Panc1 (cell line): ENCODE measurements at regions not wholly inside any gene's neighbourhood (a gene's known extent, or its start where the extent isn't known, plus 50 kb on each side); places are given as distances from the start of the nearest gene placed in this dataset.

Source experiments
- ATAC-seq: fragments of 200-7000 bp; cut with Tn5 transposase; 2 replicates; pipeline ENCODE4 v1.9.1; 2020; ENCODE audit warnings: mild to moderate bottlenecking, moderate library complexity
- BruUV-seq: library from RNA; stranded (reverse); fragments of 400-500 nt; replicated peaks from 2 replicates; lab custom pipeline; 2021; lab: Mats Ljungman, UMichigan
- CTCF ChIA-PET: fragments of 300-600 bp; sonication (Branson Sonifier 250); formaldehyde crosslinking; loops from one replicate; lab custom pipeline; 2022; ENCODE audit warnings: antibody characterized with exemption; lab: Charles Lee
- POLR2A ChIA-PET: fragments of 300-600 bp; sonication (Branson Sonifier 250); formaldehyde crosslinking; loops from one replicate; lab custom pipeline; 2022; ENCODE audit warnings: antibody characterized with exemption; lab: Charles Lee
- DNase-seq: peaks from one replicate; pipeline ENCODE4 v3.0.0-alpha.2; 2010; ENCODE audit warnings: low read depth, low spot score
- H3K27ac ChIP-seq: 2 replicates; pipeline ENCODE4 v1.5.1; 2011; ENCODE audit warnings: mild to moderate bottlenecking, low read length, inconsistent platforms
- H3K27me3 ChIP-seq: fragments of 200-500 bp; sonication (Bioruptor generic); 2 replicates; pipeline ENCODE4 v1.6.0; 2014; ENCODE audit warnings: low read length, inconsistent platforms; ENCODE audit not compliant: control insufficient read depth, insufficient read depth
- H3K36me3 ChIP-seq: fragments of 200-500 bp; sonication (Bioruptor generic); 2 replicates; pipeline ENCODE4 v1.5.1; 2014; ENCODE audit warnings: inconsistent platforms, mild to moderate bottlenecking, low read length, moderate library complexity; ENCODE audit not compliant: control insufficient read depth, insufficient read depth
- H3K4me1 ChIP-seq: 2 replicates; pipeline ENCODE4 v1.5.1; 2011; ENCODE audit warnings: inconsistent platforms, mild to moderate bottlenecking, low read length, moderate library complexity; ENCODE audit not compliant: control insufficient read depth, insufficient read depth
- H3K4me3 ChIP-seq, 2 experiments: 2 replicates each; pipeline ENCODE4 v1.5.1; 2011 to 2012; ENCODE audit warnings: low read depth in 2 of 2, low read length in 2 of 2, mild to moderate bottlenecking in 2 of 2, inconsistent platforms in 1 of 2, moderate library complexity in 1 of 2
- H3K9me3 ChIP-seq: fragments of 200-500 bp; sonication (Bioruptor generic); 2 replicates; pipeline ENCODE4 v1.5.1; 2014; ENCODE audit warnings: low read depth, mild to moderate bottlenecking, inconsistent platforms, low read length, moderate library complexity; ENCODE audit not compliant: control insufficient read depth, insufficient read depth
- CTCF ChIP-seq: fragments of 450-650 bp; IDR thresholded peaks from 2 replicates; pipeline ENCODE4 v1.5.1; 2017; ENCODE audit warnings: mild to moderate bottlenecking
- POLR2AphosphoS5 ChIP-seq: IDR thresholded peaks from 2 replicates; pipeline ENCODE4 v1.6.1; 2012; ENCODE audit warnings: mild to moderate bottlenecking, low read depth, low read length, moderate library complexity
- REST ChIP-seq, 2 experiments: IDR thresholded peaks; 2 replicates each; pipeline ENCODE4 v1.6.1; 2011 to 2012; ENCODE audit warnings: low read depth in 2 of 2, control low read depth in 1 of 2, low read length in 1 of 2, mild to moderate bottlenecking in 1 of 2, moderate library complexity in 1 of 2; ENCODE audit not compliant: insufficient read depth in 1 of 2
- SIN3A ChIP-seq: IDR thresholded peaks from 2 replicates; pipeline ENCODE4 v1.6.1; 2012; ENCODE audit warnings: low read depth, mild to moderate bottlenecking, low read length, moderate library complexity, borderline replicate concordance; ENCODE audit not compliant: insufficient read depth
- TCF7L2 ChIP-seq: IDR thresholded peaks from 2 replicates; pipeline ENCODE4 v1.6.1; 2011; ENCODE audit warnings: mild to moderate bottlenecking, low read depth, low read length, inconsistent platforms
- in situ Hi-C: cut with HindIII; loops from 2 replicates; pipeline ENCODE4 v1.10.0; 2016; ENCODE audit warnings: low sequenced_read_pairs, low pct_unique_long_range_greater_than_20kb
- intact Hi-C: fragments of 100-400 bp; cut with micrococcal nuclease; formaldehyde crosslinking; loops from one replicate; pipeline ENCODE4 v1.10.0; 2022; ENCODE audit not compliant: unreplicated experiment

- Histone ChIP-seq H3K27me3 (no peaks in the 10 kb centered on the region), H3K36me3 (no peaks in the 10 kb centered on the region), H3K4me1 (no peaks in the 10 kb centered on the region), H3K4me3 (no peak overlapping the region), H3K9me3 (no peaks in the 10 kb centered on the region), H3K27ac (no peak overlapping the region)
- TF ChIP-seq SIN3A: no peak
- TF ChIP-seq TCF7L2: no peak
- no peak for TF ChIP-seq REST (IDR thresholded peaks at IDR 0.05; ENCODE audit: insufficient read depth in 1 of 2, low read depth in 2 of 2, low read length in 1 of 2)
- TF ChIP-seq CTCF: no peak
- no peak for TF ChIP-seq POLR2AphosphoS5
- ChIA-PET CTCF (no interaction called here), POLR2A (no interaction called here)
- no TSS peak for BruUV-seq
- ATAC-seq (no peak), DNase-seq (no peak)
- in situ Hi-C loops: no loop called here
- intact Hi-C loops: no loop called here
Observed at GRCh38 chr10:42431095-42431494, 207.3 kb downstream of the ZNF33B start.

- TF ChIP-seq SIN3A: no peak
- no peak for TF ChIP-seq TCF7L2
- TF ChIP-seq CTCF: peak; percentile 64; the same call in 1 of the 2 replicates
- no peak for TF ChIP-seq REST (IDR thresholded peaks at IDR 0.05; ENCODE audit: insufficient read depth in 1 of 2, low read depth in 2 of 2, low read length in 1 of 2)
- no peak for ATAC-seq
- Histone ChIP-seq H3K9me3 (no peaks in the 10 kb centered on the region), H3K4me1 (no peaks in the 10 kb centered on the region), H3K27ac (no peak overlapping the region), H3K4me3 (no peak overlapping the region), H3K36me3 (no peaks in the 10 kb centered on the region), H3K27me3 (no peaks in the 10 kb centered on the region; the same call in 1 of the 2 replicates)
- ChIA-PET POLR2A (no interaction called here), CTCF (interaction anchor here (0.6 kb wide), 1 partner anchor 188 kb away, joined by 9 read pairs; no protein-coding TSS in a partner anchor)
- no TSS peak for BruUV-seq
- in situ Hi-C loops (no loop called here), intact Hi-C loops (no loop called here)
- DNase-seq: no peak
Observed at GRCh38 chr10:42428534-42428933, 209.8 kb downstream of the ZNF33B start.
